ENCODE measurements at regions not wholly inside any gene's neighbourhood (a gene's known extent, or its start where the extent isn't known, plus 50 kb on each side); places are given as distances from the start of the nearest gene placed in this dataset.

DNA sequence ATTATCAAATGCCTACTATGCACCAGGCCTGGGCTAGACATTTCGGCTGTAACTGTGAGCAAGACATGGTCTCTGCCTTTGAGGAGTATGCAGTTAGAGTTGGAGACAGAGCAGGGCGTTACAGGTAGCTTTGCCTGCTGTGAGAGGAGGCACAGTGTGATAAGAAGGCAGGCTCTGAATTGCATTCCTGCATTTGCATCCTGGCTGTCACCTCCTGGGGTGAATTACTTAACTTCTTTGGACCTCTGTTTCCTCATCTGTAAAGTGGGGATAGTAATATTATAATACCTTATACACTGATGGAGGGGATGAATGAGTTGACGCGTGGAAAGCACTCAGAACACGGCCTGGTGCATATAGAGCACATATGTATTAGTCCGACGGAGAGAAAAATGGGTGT is 118.1 kb upstream of the ARHGAP20 start:
- DNase-seq (ENCODE audit: low spot score) = no peak

DNA sequence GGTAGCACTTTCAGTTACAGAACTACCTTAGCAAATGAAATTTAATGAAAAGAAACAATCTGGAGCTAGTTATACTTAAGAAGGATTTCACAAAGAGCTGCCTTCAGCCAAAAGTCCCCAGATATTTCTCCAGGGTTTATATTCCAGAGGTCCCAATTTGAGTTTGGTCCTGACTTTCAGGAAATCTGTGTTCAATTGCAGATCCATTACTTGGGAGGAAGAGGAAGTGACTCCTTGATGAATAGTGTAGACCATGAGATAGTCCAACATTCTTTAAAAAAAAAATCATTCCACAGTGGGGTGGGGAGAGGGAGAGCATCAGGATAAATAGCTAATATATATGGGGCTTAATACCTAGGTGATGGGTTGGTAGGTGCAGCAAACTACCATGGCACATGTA is 117.6 kb upstream of the ARHGAP20 start:
- no peak for DNase-seq (ENCODE audit: low spot score)

DNA sequence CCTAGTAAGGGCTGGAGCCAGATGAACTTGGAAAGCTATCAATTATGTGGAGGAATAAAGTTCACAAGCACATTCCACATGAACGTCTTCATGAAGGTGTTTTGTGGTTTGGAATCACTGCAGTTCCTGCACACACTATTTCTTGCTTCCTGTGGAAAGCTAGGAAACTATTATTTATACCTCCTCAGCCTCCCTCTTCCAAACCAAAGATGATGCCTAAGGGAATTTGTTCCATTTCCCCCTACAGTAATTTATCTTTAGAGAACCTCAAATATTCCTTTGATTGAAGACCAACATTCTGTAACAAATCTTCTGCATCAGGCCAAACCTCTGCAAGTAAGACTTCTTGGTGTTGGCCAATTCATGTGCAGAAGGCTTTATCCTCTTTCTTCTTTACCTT is 115.8 kb upstream of the ARHGAP20 start:
- no peak for DNase-seq (ENCODE audit: low spot score)

DNA sequence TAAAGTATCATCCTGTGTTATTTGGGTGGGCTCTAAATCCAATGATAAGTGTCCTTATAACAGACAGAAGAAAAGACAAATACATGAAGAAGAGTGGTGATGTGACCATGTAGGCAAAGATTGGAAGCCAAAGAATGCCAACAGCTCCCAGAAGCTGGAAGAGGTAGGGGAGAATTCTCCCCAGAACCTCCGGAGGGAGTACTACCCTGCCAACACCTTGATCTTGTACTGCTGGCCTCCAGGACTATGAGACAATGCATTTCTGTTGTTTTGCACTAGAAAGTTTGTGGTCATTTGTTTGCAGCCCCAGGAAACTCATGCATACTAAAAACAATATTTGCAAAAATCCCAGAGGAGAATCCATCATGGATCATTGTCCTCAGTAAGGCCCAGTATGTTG is 115.0 kb upstream of the ARHGAP20 start:
- no peak for DNase-seq (ENCODE audit: low spot score)

DNA sequence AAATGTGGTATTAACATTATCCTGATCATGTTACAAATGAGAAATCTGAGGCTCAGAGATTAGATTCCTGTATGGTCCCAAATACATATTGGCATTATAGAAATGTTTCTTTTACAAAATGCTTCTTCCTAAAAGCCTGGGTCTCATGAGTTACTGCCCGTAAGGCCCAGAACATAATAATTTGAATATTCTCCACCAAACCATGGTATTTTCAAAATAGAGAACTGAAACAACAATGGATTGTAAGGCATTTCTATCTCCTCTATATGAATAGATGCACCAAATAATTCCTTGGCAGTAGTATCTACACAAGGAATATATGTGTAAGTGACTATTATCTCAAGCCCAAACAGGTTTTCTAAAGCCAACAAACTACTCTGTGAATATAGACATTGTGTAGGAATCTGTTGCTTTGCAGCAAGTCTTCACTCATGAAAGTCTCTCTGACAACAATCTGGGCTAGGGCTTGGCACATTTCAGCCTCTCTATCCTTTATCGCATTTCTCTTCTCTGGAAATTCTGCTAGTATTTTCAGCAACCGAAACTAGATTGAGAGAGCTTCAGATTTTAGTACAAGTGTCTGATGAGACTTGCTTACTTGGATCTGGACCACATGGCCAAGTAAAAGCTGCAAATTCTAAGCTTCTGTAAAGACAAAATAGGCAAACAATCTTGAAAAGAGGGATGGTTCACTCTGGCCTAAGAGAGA is 112.8 kb upstream of the ARHGAP20 start:
- no peak for DNase-seq (ENCODE audit: low spot score)

DNA sequence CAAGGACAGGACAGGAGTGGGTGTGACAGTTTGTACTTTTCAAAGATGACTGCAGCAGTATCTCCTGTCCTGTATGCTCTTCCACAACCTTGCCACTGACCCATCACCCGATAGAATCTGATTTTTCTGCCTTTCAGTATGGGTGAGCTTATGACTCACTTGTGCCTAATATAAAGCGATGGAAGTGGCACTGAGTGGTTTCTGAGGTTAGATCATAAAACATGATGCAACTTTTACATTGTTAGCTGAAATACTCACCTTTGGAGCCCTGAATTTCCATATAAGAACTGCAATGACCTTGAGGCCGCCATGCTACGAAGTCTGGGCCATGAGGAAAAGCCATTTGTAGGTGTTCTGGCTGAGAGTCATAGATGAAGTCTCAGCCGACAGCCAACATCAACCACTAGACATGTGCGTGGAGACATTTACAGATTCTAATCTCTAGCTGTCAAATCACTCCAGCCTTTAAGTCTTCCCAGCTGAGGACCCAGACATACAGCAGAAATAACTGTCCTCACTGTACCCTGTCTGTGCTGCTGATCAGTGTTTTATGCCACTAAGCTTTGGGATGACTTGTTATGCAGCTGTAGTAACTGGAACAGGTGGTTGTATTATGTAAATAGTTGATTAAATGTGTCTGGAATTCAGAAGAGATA is 105.9 kb upstream of the ARHGAP20 start:
- DNase-seq (ENCODE audit: low spot score) = no peak

DNA sequence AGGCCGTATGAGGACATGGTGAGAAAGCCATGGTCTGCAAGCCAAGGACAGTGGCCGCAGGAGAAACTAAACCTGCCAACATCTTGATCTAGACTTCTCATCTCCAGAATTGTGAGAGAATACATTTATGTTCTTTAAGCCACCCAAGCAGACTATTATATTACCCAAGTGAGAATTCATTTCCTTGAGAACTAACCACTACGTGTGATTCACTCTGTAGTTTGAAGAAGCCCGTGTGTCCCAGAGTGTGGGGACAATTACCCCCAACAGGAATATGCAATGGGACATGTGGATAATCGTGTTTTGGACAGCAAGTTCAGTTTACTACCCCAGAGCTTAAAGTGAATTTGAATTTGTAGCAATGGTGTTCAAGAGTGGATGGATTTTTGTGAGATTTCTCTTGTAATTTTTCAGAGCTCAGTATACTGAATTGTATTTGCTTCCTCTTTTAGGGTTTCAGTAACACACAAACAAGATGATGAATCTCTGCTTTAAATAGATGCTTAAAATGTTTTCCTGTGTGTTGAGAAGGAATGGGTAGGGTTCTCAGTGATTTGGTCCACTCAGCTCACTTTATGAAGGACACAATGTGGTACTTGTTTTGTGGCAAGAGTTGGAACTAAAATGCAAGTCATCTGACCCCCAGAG is 100.0 kb upstream of the ARHGAP20 start:
- DNase-seq (ENCODE audit: low spot score) = no peak

DNA sequence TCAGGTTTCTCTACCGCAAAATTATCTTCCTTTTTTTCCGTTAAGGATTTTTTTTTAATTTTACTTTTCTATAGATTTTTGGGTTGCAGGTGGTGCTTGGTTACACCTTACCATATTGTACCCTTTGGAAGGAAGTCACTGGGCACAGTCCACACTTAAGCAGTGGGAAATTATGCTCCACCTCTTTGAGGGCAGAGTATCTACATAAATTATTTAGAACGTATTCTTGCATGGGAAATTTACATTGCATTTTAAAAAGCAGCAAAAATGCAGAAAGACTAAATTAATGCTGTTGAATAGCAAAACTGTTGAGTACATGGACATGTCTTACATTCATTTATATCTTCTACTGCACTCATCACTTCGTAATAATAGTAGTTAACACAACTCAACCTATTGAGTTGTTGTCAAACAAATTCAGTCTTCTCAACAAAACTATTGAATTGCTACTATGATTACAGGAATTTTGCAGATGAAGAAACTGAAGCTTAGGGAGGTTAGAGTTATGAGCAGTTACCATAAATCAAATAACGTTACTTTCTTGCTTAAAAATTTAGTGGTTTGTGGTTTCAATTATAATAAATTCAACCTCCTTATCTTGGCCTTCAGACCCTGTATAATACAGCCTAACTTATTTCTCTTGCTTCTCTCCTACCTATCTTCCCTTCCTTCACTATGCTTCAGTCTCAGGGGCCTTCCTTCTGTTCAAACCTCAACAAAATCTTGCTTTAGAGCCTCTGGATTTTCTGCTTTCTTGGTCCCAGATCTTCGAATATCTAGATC is 97.4 kb upstream of the ARHGAP20 start:
- no peak for DNase-seq (ENCODE audit: low spot score)

DNA sequence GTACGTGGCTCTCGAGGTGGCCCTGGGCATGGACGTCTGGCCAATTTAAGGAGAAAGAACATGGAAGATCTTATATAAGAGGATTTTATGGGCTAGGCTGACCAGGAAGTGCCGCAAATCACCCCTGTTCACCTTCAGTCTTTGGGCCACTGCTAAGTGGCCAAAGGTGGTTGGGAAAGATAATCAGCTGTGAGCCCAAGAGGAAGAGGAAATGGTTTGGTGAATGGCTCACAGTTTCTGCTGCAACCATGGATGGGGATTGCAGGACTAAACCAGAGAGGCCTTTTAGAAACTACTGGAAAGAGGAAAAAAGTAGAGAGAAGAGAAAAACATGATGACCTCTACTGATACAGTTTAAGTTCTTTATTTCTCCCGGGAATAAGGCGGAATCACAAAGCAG is 96.0 kb upstream of the ARHGAP20 start:
- DNase-seq (ENCODE audit: low spot score) = no peak

DNA sequence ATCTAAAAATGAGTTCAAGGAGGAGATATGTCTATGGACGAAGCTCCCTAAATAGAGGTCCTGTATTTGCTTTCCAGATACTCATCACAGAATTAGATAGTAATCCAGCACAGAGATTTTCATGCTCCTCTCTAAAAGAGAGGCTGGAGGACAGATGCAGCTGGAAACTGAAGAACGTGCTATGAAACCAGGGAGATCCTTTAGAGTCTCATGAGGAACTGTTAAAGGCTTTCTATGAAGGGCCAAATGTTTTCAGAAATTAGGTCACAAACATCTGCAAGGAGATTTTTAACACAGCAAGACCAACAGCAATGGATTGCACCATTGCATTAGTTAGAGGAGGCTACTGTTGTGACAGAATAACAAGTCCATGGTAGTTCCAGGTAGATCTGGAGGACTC is 95.6 kb upstream of the ARHGAP20 start:
- DNase-seq (ENCODE audit: low spot score) = no peak

DNA sequence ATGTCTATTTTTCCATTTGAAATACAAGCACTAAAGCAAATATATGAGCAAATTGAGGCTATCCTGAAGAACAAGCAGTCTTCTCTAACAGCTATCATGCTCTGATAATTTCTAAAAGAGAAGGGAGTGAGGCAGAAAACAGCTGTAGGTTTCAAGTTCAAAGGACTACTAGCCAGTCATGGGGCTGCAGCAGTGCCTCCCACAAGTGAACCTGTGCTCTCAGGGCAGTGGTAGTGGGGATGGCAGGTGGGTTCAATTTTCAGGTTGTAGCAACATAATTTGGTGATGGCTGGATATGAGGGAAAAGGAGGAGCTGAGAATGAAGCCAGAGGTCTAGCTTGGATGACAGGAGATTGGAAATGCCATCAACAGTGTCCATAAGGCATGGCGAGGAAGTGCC is 93.5 kb upstream of the ARHGAP20 start:
- no peak for DNase-seq (ENCODE audit: low spot score)

DNA sequence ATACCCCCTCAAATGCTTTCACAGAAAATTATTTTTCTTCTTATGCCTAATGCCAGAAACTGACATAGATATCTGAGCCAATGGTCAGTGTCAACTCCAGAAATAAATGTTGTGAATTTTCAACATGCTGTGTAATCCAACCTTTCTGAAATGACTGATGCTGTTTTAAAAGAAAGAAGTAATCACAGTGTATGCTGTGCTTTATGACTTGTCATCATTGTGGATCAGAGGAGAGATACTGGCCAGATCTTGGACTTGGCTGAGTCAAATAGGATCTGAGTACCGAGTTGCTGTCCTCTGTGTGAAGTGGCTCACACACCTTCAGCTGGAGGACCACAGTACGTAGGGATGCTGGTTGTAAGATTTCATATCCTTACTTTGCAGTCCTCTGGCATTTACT is 89.9 kb upstream of the ARHGAP20 start:
- DNase-seq (ENCODE audit: low spot score) = no peak

DNA sequence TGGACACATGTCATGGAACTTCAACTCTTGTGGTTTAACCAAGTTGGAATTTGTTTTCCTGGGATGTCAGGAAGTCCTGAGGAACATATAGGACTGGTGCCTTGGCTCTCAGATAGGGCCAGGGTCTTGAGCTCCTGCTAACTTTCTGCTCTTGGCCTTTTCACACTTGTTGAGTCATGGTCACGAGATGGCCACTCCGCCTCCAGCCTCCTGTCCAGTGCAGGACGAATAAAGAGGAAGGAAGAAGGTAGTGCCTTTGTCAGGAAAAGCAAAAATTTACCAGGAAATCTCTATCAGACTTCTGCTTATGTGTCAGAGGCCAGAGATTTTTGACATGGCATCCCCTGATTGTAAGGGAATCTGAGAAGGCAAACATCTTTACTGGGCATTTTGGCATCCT is 89.1 kb upstream of the ARHGAP20 start:
- no peak for DNase-seq (ENCODE audit: low spot score)

DNA sequence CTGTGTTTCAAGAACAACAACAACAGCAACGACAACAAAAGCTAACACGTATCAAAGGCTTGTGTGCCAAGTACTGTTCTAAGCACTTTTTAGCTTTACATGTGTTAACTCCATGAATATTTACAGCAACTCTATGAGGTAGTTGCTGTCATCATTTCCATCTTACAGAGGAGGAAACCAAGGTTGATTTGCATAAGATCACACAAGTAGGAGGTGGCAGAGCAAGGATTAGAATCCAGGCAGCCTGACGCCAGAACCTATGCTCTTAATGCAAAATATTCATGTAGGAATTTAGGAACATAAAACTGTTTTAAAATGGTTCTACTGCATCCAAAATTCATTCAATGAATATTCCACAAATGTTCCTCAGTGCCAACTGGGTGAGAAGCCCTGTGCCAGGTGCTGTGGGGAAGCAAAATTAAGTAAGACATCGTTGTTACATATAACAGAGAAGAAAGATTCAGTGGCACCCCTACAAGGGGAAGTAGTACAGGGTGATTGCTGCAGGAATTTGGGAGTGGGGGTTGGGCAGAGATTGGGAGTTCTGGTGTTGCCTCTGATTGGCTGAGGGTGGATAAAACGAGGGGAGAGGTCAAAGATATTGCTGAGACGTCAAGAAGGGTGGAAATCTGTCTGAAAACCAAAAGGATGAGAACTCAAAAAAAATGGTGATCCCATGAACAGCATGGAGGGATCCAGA is 86.1 kb upstream of the ARHGAP20 start:
- DNase-seq (ENCODE audit: low spot score) = no peak

DNA sequence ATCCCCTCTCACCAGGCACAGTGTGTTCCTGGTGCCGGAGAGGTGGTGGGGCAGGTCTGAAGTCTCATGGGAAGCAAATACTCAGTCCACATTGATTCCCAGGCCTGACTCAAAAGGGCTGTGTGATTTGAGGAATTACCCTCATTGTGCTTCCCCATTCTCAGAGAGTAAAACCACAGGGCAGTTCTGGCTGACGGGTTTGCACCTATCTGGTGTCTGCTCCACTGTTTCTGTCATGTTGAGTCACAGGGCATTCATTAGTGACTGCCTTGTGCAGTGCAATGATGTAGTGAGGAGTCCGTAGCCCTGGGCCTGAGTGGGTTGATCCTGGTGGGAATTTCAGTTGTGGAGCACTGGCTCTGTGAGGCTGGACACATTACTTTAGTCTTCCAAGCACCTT is 85.2 kb upstream of the ARHGAP20 start:
- no peak for DNase-seq (ENCODE audit: low spot score)

DNA sequence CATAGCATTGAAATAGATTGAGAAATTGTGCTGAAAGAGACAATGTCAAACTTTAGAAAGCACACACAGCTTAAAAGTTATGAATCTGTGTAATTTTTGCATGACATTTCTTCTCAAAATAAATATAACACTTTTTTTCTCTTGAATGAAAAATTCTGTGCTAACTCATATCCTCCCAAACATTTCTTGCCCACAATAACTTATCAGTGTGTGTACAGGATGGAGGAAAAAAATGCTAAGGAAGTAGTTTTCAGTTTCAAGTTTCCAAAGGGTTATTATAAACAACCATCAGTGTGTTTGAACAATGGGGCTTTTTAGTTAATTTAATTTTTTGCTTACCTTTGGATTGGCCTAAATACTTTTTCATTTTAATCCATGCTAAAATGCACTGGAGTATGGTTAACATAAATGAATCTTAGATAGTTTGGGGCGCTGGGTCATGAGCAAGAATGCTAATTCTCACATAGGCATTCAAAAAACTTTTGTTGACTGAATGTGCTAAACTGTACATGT is 82.9 kb upstream of the ARHGAP20 start:
- no peak for DNase-seq (ENCODE audit: low spot score)

DNA sequence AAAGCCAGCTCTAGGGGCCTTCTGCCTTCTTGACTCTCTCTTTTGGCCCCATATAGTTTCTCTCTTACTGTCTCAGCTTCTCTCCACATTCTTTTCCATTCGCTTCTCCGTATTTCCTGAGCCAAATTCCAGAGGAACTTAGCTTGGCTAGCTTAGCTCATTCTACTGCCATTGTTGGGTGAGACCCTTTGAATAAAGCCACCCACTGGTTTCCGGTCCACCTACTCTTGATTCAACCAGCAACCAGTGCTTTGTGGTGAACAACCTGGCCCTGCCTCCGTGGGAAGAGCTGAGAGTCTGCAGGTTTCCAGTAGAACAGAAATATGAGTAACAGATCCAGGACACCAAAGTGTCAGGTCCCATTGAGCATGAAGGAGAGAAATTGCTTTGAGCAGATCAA is 81.3 kb upstream of the ARHGAP20 start:
- no peak for DNase-seq (ENCODE audit: low spot score)

DNA sequence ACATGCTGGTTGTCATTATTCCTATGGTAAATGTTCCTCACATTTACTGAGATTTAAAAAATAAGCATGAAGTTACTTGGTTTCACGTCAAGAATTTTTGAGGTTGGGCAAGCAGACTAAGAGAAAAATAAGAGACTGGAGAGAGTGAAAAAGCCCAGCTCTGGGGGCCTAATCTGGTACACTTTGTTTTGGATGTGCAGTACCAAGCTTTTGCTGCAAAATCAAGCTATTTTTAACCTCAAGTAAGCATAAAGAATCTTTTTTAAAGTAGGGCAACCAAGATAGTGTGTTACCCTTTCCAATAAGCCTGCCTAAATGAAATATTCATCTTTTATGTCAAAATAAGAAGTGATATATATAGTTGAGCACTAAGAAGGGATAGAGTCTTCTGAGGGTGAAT is 79.4 kb upstream of the ARHGAP20 start:
- DNase-seq (ENCODE audit: low spot score) = no peak

DNA sequence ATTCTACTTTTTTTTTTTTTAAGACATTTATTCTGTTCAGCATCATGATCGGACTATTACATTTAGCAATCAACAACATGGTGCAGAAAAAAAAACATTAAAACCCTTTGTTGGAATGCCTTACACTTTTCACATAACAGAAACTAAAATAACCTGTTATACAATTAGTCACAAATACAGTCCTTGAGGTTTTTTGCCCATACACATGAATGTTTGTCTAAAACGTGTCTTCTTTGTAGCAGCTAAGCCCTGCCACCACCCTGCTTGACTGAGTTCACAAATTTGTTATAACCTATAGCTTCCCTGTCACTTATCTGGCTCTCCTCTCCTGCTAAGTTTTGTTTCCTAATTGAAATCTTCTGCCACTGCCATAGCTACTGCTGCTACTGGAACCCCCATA is 75.4 kb upstream of the ARHGAP20 start:
- DNase-seq (ENCODE audit: low spot score) = no peak

DNA sequence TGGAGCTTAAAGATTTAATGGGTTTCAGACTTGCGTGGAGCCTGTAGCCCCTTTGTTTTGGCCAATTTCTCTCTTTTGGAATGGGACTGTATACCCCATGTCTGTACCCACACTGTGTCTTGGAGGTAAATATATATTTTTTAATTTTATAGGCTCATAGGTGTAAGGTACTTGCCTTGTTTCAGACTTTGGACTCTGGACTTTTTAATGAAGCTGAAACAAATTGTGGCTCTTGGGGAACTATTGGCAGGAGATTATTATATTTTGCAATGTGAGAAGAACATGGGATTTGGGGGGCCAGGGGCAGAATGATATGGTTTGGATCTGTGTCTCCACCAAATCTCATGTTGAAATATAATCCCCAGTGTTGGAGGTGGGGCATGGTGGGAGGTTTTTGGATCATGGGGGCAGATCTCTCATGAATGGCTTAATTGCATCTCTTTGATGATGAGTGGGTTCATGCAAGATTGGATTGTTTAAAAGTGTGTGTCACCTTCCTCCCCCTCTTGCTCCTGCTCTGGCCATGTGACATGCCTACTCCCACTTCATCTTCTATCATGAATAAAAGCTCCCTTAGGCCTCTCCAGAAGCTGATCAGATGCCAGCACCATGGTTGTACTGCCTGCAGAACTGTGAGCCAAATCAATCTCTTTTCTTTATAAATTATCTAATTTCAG is 74.1 kb upstream of the ARHGAP20 start:
- no peak for DNase-seq (ENCODE audit: low spot score)

DNA sequence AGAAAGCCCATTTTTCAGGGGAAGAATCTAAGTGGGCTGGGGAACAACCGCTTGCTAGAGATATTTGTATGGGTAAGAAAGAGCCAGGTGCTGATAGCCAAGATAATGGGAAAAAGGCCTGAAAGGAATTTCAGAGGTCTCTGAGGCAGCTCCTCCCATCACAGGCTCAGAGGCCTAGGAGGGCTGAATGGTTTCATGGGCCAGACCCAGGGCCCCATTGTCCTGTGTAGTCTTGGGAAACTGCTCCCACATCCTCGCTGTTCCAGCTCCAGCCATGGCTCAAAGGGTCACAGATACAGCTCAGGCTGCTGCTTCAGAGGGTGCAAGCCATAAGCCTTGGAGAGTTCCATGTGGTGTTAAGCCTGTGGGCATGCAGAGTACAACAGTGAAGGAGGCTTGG is 73.2 kb upstream of the ARHGAP20 start:
- DNase-seq (ENCODE audit: low spot score) = no peak
